Smooth muscle cell (in vitro differentiated cells): ENCODE measurements at regions not wholly inside any gene's neighbourhood (a gene's known extent, or its start where the extent isn't known, plus 50 kb on each side); places are given as distances from the start of the nearest gene placed in this dataset.

Experiments used
- DNase-seq: peaks from one replicate; lab custom pipeline; 2025; ENCODE audit not compliant: unreplicated experiment; lab: John Stamatoyannopoulos, UW
- H2AFZ ChIP-seq: fragments of 200-600 bp; sonication (generic); 2 replicates; pipeline ENCODE4 v1.6.0; 2016; ENCODE audit warnings: antibody characterized with exemption, low read depth, mild to moderate bottlenecking
- H3F3A ChIP-seq: fragments of 200-600 bp; sonication (generic); 2 replicates; pipeline ENCODE4 v1.6.0; 2017; ENCODE audit warnings: antibody characterized with exemption, low read depth
- H3K27ac ChIP-seq: fragments of 200-600 bp; sonication (generic); 2 replicates; pipeline ENCODE4 v1.5.1; 2016; ENCODE audit warnings: low read depth, mild to moderate bottlenecking
- H3K27me3 ChIP-seq: fragments of 200-600 bp; sonication (generic); 2 replicates; pipeline ENCODE4 v1.6.1; 2016; ENCODE audit warnings: low read depth, mild to moderate bottlenecking
- H3K36me3 ChIP-seq: fragments of 200-600 bp; sonication (generic); 2 replicates; pipeline ENCODE4 v1.5.1; 2016; ENCODE audit warnings: low read depth
- H3K4me1 ChIP-seq: fragments of 200-600 bp; sonication (generic); 2 replicates; pipeline ENCODE4 v1.5.1; 2016; ENCODE audit warnings: low read depth
- H3K4me2 ChIP-seq: fragments of 200-600 bp; sonication (generic); 2 replicates; pipeline ENCODE4 v1.6.0; 2016; ENCODE audit warnings: mild to moderate bottlenecking
- H3K4me3 ChIP-seq: fragments of 200-600 bp; sonication (generic); 2 replicates; pipeline ENCODE4 v1.5.1; 2016; ENCODE audit warnings: mild to moderate bottlenecking
- H3K79me2 ChIP-seq: fragments of 200-600 bp; sonication (generic); 2 replicates; pipeline ENCODE4 v1.6.0; 2016; ENCODE audit warnings: low read depth, mild to moderate bottlenecking
- H3K9ac ChIP-seq: fragments of 200-600 bp; sonication (generic); 2 replicates; pipeline ENCODE4 v1.6.0; 2016; ENCODE audit warnings: low read depth
- H3K9me3 ChIP-seq: fragments of 200-600 bp; sonication (generic); replicated peaks from 2 replicates; pipeline ENCODE4 v1.5.1; 2016; ENCODE audit warnings: low read depth
- H4K20me1 ChIP-seq: fragments of 200-600 bp; sonication (generic); 2 replicates; pipeline ENCODE4 v1.6.0; 2016; ENCODE audit warnings: low read depth
- CTCF ChIP-seq: fragments of 200-600 bp; sonication (generic); IDR thresholded peaks from 2 replicates; pipeline ENCODE4 v1.5.1; 2017; ENCODE audit warnings: borderline replicate concordance, mild to moderate bottlenecking, antibody characterized with exemption; ENCODE audit not compliant: insufficient read depth, poor library complexity, severe bottlenecking
- WGBS: methylation state at CpG from one replicate; pipeline ENCODE4 v1.1.7; 2016; ENCODE audit warnings: low lambda C conversion rate; 5-methylcytosine and 5-hydroxymethylcytosine counted together

DNA sequence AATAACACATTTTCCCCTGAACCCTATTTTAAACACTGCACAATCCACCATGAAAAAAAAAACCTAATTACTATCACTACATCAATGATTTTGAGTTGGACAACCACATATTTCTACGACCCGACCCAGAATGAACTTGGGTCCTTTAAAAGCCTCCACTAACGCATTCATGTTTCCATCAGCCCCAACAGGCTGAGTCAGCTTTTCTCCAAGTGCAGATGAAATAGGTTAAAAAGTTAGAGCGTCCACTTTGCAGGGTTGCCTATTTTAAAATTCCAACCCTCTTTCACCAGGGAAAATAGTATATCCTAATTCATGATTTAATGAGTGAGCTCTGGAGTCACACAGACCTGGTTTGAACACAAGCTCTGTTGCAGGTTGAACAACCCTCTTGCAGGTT, 501.0 kb upstream of the SORCS1 start:
- Histone ChIP-seq H3K4me2 (no peak overlapping the region), H3K27ac (no peak overlapping the region), H3K36me3 (no peaks in the 10 kb centered on the region), H3K27me3 (no peaks in the 10 kb centered on the region), H3K4me3 (no peak overlapping the region), H3F3A (no peaks in the 10 kb centered on the region), H2AFZ (no peak overlapping the region), H3K79me2 (no peaks in the 10 kb centered on the region), H3K9ac (no peak overlapping the region), H3K4me1 (no peaks in the 10 kb centered on the region), H4K20me1 (no peaks in the 10 kb centered on the region), H3K9me3 (no peaks in the 10 kb centered on the region)
- no peak for DNase-seq
- WGBS, result 88% methylated on average over 4 of the region's 4 CpGs
- no peak for TF ChIP-seq CTCF

- no peak overlapping the region for H3K9ac ChIP-seq
- no peaks in the 10 kb centered on the region for H3F3A ChIP-seq
- H3K4me3 ChIP-seq, result no peak overlapping the region
- H3K9me3 ChIP-seq, result no peaks in the 10 kb centered on the region
- H2AFZ ChIP-seq, result no peak overlapping the region
- H4K20me1 ChIP-seq, result no peaks in the 10 kb centered on the region
- no peaks in the 10 kb centered on the region for H3K79me2 ChIP-seq
- no peak overlapping the region for H3K27ac ChIP-seq
- no peak for DNase-seq
- 83% methylated on average over 3 of the region's 3 CpGs for WGBS
- no peaks in the 10 kb centered on the region for H3K36me3 ChIP-seq
- TF ChIP-seq CTCF, result no peak
- H3K27me3 ChIP-seq, result no peaks in the 10 kb centered on the region
- no peaks in the 10 kb centered on the region for H3K4me1 ChIP-seq
- no peak overlapping the region for H3K4me2 ChIP-seq
Observed at GRCh38 chr10:107657851-107658250, 493.3 kb upstream of the SORCS1 start.

GRCh38 chr10:107656932-107657331, 492.4 kb upstream of the SORCS1 start:
- TF ChIP-seq CTCF, result no peak
- Histone ChIP-seq H3K4me3 (no peak overlapping the region), H3K9ac (no peak overlapping the region), H3K27ac (no peak overlapping the region), H3K4me1 (no peaks in the 10 kb centered on the region), H4K20me1 (no peaks in the 10 kb centered on the region), H3K36me3 (no peaks in the 10 kb centered on the region), H3F3A (no peaks in the 10 kb centered on the region), H3K79me2 (no peaks in the 10 kb centered on the region), H3K4me2 (no peak overlapping the region), H2AFZ (no peak overlapping the region), H3K9me3 (no peaks in the 10 kb centered on the region), H3K27me3 (no peaks in the 10 kb centered on the region)
- DNase-seq, result no peak

- no peaks in the 10 kb centered on the region for H4K20me1 ChIP-seq
- no peak for TF ChIP-seq CTCF
- no peak overlapping the region for H3K27ac ChIP-seq
- H3K4me2 ChIP-seq, result no peak overlapping the region
- 74% methylated on average over 5 of the region's 5 CpGs for WGBS
- H3K4me1 ChIP-seq, result no peaks in the 10 kb centered on the region
- no peak for DNase-seq
- H3K27me3 ChIP-seq, result no peaks in the 10 kb centered on the region
- H3K9ac ChIP-seq, result no peak overlapping the region
- H3K4me3 ChIP-seq, result peak overlapping the region; percentile 35
- no peaks in the 10 kb centered on the region for H3K36me3 ChIP-seq
- no peaks in the 10 kb centered on the region for H3K79me2 ChIP-seq
- H3K9me3 ChIP-seq, result no peaks in the 10 kb centered on the region
- H3F3A ChIP-seq, result no peaks in the 10 kb centered on the region
- no peak overlapping the region for H2AFZ ChIP-seq
Observed at GRCh38 chr10:107653832-107654287, 489.4 kb upstream of the SORCS1 start.
